ENCODE measurements at regions not wholly inside any gene's neighbourhood (a gene's known extent, or its start where the extent isn't known, plus 50 kb on each side); places are given as distances from the start of the nearest gene placed in this dataset.

DNA sequence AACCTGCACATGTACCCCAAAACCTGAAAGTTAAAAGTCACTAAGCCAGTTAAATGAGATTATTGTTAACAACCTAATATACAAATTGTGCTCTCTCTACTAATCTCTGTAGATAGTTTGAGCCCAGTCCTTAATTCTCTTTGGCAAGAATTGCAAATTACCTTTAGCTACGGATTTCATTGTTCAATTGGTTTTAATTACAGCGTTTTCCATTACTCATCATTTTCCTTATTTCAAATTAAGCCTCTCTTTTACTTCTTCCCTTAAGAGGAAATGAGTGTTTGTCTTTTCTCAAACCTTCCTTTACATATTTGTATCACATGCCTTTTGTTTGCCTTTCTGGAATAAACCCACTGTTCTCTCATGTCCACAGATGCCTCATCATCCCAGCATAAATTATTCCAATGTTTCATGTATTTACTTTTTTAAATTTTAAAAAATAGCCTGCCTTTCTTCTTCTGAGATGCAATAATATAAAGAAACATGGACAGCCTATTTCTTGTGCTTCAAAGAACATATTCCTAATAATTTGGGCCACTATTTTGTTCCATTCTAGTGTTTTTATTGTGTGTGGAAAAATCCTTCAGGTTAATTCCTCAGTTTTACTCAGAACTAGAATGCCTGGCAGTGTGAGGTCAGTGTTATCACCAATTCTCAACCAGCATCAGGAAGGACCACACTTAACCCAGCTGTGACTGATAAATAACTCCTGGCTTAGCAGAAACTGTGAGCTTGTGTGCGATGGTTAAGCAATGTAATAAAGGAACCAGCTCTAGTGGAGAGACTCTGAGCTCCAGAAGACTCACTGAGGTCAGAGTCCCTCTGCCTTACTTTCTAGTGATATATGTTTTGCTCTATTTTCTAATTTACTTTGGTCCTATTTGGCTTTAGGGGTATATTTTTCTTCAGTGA is 600.5 kb downstream of the LTN1 start:
- no peak overlapping the region for H2AFZ ChIP-seq (ENCODE audit: insufficient read depth, low read depth, low read length, poor library complexity, severe bottlenecking)
- no peaks in the 10 kb centered on the region for H3K36me3 Mint-ChIP-seq
- H3K27me3 ChIP-seq (ENCODE audit: control insufficient read depth in 2 of 2, insufficient read depth in 2 of 2, low read length in 2 of 2), result no peaks in the 10 kb centered on the region
- H3K27ac ChIP-seq (ENCODE audit: low read depth in 1 of 2, low read length in 2 of 2), result no peak overlapping the region
- no peak overlapping the region for H3K27ac Mint-ChIP-seq
- no peaks in the 10 kb centered on the region for H3K79me2 ChIP-seq (ENCODE audit: insufficient read depth, low read length)
- TF ChIP-seq, protein P1, sequence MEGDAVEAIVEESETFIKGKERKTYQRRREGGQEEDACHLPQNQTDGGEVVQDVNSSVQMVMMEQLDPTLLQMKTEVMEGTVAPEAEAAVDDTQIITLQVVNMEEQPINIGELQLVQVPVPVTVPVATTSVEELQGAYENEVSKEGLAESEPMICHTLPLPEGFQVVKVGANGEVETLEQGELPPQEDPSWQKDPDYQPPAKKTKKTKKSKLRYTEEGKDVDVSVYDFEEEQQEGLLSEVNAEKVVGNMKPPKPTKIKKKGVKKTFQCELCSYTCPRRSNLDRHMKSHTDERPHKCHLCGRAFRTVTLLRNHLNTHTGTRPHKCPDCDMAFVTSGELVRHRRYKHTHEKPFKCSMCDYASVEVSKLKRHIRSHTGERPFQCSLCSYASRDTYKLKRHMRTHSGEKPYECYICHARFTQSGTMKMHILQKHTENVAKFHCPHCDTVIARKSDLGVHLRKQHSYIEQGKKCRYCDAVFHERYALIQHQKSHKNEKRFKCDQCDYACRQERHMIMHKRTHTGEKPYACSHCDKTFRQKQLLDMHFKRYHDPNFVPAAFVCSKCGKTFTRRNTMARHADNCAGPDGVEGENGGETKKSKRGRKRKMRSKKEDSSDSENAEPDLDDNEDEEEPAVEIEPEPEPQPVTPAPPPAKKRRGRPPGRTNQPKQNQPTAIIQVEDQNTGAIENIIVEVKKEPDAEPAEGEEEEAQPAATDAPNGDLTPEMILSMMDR (IDR thresholded peaks at IDR 0.05), result no peak
- H3K4me1 ChIP-seq (ENCODE audit: control insufficient read depth in 1 of 2, insufficient read depth in 2 of 2, low read length in 2 of 2), result no peaks in the 10 kb centered on the region
- H3K4me3 ChIP-seq (replicated peaks in 1 of 3; ENCODE audit: low read depth in 2 of 3, low read length in 3 of 3), result no peak overlapping the region
- no CpG with 5 or more reads among the region's 3 CpGs for WGBS (ENCODE audit: insufficient coverage)
- no peak overlapping the region for H3K4me3 Mint-ChIP-seq
- DNase-seq, result no peak
- no peaks in the 10 kb centered on the region for H3K4me1 Mint-ChIP-seq
- no peak overlapping the region for H3K9ac ChIP-seq (ENCODE audit: insufficient read depth, low read length, poor library complexity, severe bottlenecking)
- peaks cover 0 to 13% of the 10 kb centered on the region in 2 donors for H3K9me3 ChIP-seq (replicated peaks in 1 of 2; ENCODE audit: control insufficient read depth in 1 of 2, insufficient read depth in 1 of 2, low read length in 2 of 2)
- intact Hi-C loops (cut with micrococcal nuclease), result no loop called here
- no peaks in the 10 kb centered on the region for H4K20me1 ChIP-seq (ENCODE audit: insufficient read depth, low read length)
- peaks cover 0 to 25% (median 10%) of the 10 kb centered on the region in 7 donors for H3K9me3 Mint-ChIP-seq
- no peaks in the 10 kb centered on the region for H3K36me3 ChIP-seq (replicated peaks in 1 of 2; ENCODE audit: control insufficient read depth in 1 of 2, insufficient read depth in 2 of 2, low read length in 2 of 2)
- no peak overlapping the region for H3K4me2 ChIP-seq (replicated peaks; ENCODE audit: extremely low read depth, low read length, poor library complexity, severe bottlenecking)
- peaks cover 0 to 2% (median 2%) of the 10 kb centered on the region in 3 donors for H3K27me3 Mint-ChIP-seq (ENCODE audit: low read depth in 3 of 3)

DNA sequence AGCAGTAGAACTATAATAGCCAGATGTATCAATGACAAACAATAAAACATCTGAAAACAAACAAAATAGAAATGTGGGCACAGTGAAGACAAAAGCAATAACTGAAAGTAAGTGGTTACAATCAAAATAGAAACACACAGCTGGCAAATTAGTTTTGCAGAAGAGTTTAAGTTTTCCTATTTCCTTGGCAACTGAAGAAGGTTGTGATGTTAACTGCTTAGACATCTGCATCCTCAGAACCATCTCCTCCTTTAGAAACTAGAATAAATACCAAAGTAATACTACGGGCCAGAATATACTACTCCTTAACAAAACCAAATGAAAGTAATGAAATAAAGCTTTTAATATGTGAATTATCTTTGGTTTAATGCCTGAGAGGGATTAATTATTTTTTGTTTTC is 605.5 kb downstream of the LTN1 start:
- no peak for DNase-seq
- TF ChIP-seq, protein P1 (IDR thresholded peaks at IDR 0.05), result no peak
- intact Hi-C loops (cut with micrococcal nuclease), result no loop called here
- no peak overlapping the region for H3K9ac ChIP-seq (ENCODE audit: insufficient read depth, low read length, poor library complexity, severe bottlenecking)
- no peak overlapping the region for H3K4me3 Mint-ChIP-seq
- no peak overlapping the region for H3K27ac ChIP-seq (ENCODE audit: low read depth in 1 of 2, low read length in 2 of 2)
- H3K27me3 ChIP-seq (ENCODE audit: control insufficient read depth in 2 of 2, insufficient read depth in 2 of 2, low read length in 2 of 2), result no peaks in the 10 kb centered on the region
- peaks cover 0 to 2% (median 0%) of the 10 kb centered on the region in 7 donors for H3K9me3 Mint-ChIP-seq
- no peaks in the 10 kb centered on the region for H3K36me3 ChIP-seq (replicated peaks in 1 of 2; ENCODE audit: control insufficient read depth in 1 of 2, insufficient read depth in 2 of 2, low read length in 2 of 2)
- no peaks in the 10 kb centered on the region for H4K20me1 ChIP-seq (ENCODE audit: insufficient read depth, low read length)
- H3K9me3 ChIP-seq (replicated peaks in 1 of 2; ENCODE audit: control insufficient read depth in 1 of 2, insufficient read depth in 1 of 2, low read length in 2 of 2), result no peaks in the 10 kb centered on the region
- no peaks in the 10 kb centered on the region for H3K36me3 Mint-ChIP-seq
- H3K4me2 ChIP-seq (replicated peaks; ENCODE audit: extremely low read depth, low read length, poor library complexity, severe bottlenecking), result no peak overlapping the region
- WGBS (ENCODE audit: insufficient coverage), result no CpG with 5 or more reads among the region's 1 CpG
- no peaks in the 10 kb centered on the region for H3K4me1 ChIP-seq (ENCODE audit: control insufficient read depth in 1 of 2, insufficient read depth in 2 of 2, low read length in 2 of 2)
- H3K27ac Mint-ChIP-seq, result no peak overlapping the region
- no peaks in the 10 kb centered on the region for H3K79me2 ChIP-seq (ENCODE audit: insufficient read depth, low read length)
- H2AFZ ChIP-seq (ENCODE audit: insufficient read depth, low read depth, low read length, poor library complexity, severe bottlenecking), result no peak overlapping the region
- H3K27me3 Mint-ChIP-seq (ENCODE audit: low read depth in 3 of 3), result peaks cover 0 to 2% (median 0%) of the 10 kb centered on the region in 3 donors
- H3K4me1 Mint-ChIP-seq, result no peaks in the 10 kb centered on the region
- H3K4me3 ChIP-seq (replicated peaks in 1 of 3; ENCODE audit: low read depth in 2 of 3, low read length in 3 of 3), result no peak overlapping the region
